Spleen (tissue), 7 donors: ENCODE measurements at regions not wholly inside any gene's neighbourhood (a gene's known extent, or its start where the extent isn't known, plus 50 kb on each side); places are given as distances from the start of the nearest gene placed in this dataset.

Experiments
- POLR2A ChIP-seq, 3 donors: fragments of 450-650 bp; IDR thresholded peaks; one replicate each; pipeline ENCODE4 v1.5.1; 2017; ENCODE audit warnings: antibody characterized with exemption in 3 of 3, mild to moderate bottlenecking in 1 of 3
- POLR2AphosphoS5 ChIP-seq, 3 donors: sonication (generic); formaldehyde crosslinking; IDR thresholded peaks; one replicate each; pipeline ENCODE4 v1.5.1; 2017; ENCODE audit warnings: antibody characterized with exemption in 3 of 3
- TF ChIP-seq, protein P1 (sequence below), 11 experiments: fragments of 200-600 bp in 7 of 11; fragments of 450-650 bp in 4 of 11; sonication (generic) in 4 of 11; IDR thresholded peaks in 8 of 11; conservative IDR thresholded peaks in 3 of 11; 1 replicate in 7 of 11; 2 replicates in 4 of 11; pipeline versions ENCODE4 v1.4.0 to v1.8.0; 2016 to 2021; ENCODE audit warnings: antibody characterized with exemption in 11 of 11, inconsistent platforms in 4 of 11, mild to moderate bottlenecking in 1 of 11
- donor health status: DM: no; HTN: no; CAD: no; lungs with moderate emphysema.
- donor health status: DM: no; HTN: no; CAD: no.
- donor health status: DM: no; HTN: no; CAD: no.

GRCh38 chr7:70893422-70893821 lies 238.5 kb upstream of the GALNT17 start:
- TF ChIP-seq, protein P1, sequence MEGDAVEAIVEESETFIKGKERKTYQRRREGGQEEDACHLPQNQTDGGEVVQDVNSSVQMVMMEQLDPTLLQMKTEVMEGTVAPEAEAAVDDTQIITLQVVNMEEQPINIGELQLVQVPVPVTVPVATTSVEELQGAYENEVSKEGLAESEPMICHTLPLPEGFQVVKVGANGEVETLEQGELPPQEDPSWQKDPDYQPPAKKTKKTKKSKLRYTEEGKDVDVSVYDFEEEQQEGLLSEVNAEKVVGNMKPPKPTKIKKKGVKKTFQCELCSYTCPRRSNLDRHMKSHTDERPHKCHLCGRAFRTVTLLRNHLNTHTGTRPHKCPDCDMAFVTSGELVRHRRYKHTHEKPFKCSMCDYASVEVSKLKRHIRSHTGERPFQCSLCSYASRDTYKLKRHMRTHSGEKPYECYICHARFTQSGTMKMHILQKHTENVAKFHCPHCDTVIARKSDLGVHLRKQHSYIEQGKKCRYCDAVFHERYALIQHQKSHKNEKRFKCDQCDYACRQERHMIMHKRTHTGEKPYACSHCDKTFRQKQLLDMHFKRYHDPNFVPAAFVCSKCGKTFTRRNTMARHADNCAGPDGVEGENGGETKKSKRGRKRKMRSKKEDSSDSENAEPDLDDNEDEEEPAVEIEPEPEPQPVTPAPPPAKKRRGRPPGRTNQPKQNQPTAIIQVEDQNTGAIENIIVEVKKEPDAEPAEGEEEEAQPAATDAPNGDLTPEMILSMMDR (IDR thresholded peaks at IDR 0.05 in 8 of 11, conservative IDR thresholded peaks at IDR 0.05 in 3 of 11), result no peak
- TF ChIP-seq POLR2AphosphoS5 (IDR thresholded peaks at IDR 0.05), result no peak
- TF ChIP-seq POLR2A (IDR thresholded peaks at IDR 0.05), result no peak
